T-cell (primary cell): ENCODE measurements at regions not wholly inside any gene's neighbourhood (a gene's known extent, or its start where the extent isn't known, plus 50 kb on each side); places are given as distances from the start of the nearest gene placed in this dataset.

Experiments used
- ATAC-seq, 4 experiments: fragments of 200-7000 bp in 3 of 4; fragments of 150-1000 bp in 1 of 4; cut with Tn5 transposase; replicated peaks in 1 of 4; 1 replicate in 3 of 4; 2 replicates in 1 of 4; pipeline ENCODE4 v1.10.0; 2021; ENCODE audit warnings: moderate library complexity in 3 of 4, mild to moderate bottlenecking in 2 of 4, moderate number of reproducible peaks in 1 of 4
- CTCF ChIA-PET, 2 donors: fragments of 300-600 bp; sonication (Branson Sonifier 250); formaldehyde crosslinking; loops; one replicate each; lab custom pipeline; 2022; ENCODE audit warnings: antibody characterized with exemption in 2 of 2; lab: Charles Lee
- POLR2A ChIA-PET, 2 donors: fragments of 300-600 bp; sonication (Branson Sonifier 250); formaldehyde crosslinking; loops; one replicate each; lab custom pipeline; 2022; ENCODE audit warnings: antibody characterized with exemption in 2 of 2; lab: Charles Lee
- DNase-seq, 35 experiments: peaks; one replicate each; pipeline versions ENCODE4 v3.0.0 to v3.0.0-alpha.2; 2013 to 2023
- H3K27ac ChIP-seq: one replicate; pipeline ENCODE4 v1.5.1; 2013; ENCODE audit warnings: low read length
- H3K27me3 ChIP-seq, 2 experiments: replicated peaks in 1 of 2; 1 replicate in 1 of 2; 2 replicates in 1 of 2; pipeline versions ENCODE4 v1.6.1 to v1.7.0; 2013; ENCODE audit warnings: low read length in 1 of 2, mixed read lengths in 1 of 2; ENCODE audit not compliant: control insufficient read depth in 2 of 2, insufficient read depth in 2 of 2; ENCODE audit errors: extremely low read depth in 1 of 2
- H3K36me3 ChIP-seq, 2 donors: 1 replicate in 1 of 2; 2 replicates in 1 of 2; pipeline versions ENCODE4 v1.6.1 to v1.7.0; 2013; ENCODE audit warnings: low read length in 1 of 2; ENCODE audit not compliant: control insufficient read depth in 2 of 2, insufficient read depth in 1 of 2; ENCODE audit errors: extremely low read depth in 1 of 2
- H3K4me1 ChIP-seq, 2 experiments: 1 replicate in 1 of 2; 2 replicates in 1 of 2; pipeline versions ENCODE4 v1.6.1 to v1.7.0; 2013; ENCODE audit warnings: low read length in 2 of 2, mixed read lengths in 1 of 2; ENCODE audit not compliant: insufficient read depth in 2 of 2, control insufficient read depth in 1 of 2; ENCODE audit errors: extremely low read depth in 1 of 2
- H3K4me3 ChIP-seq, 2 donors: 1 replicate in 1 of 2; 2 replicates in 1 of 2; pipeline versions ENCODE4 v1.5.1 to v1.7.0; 2013; ENCODE audit warnings: mild to moderate bottlenecking in 2 of 2, low read length in 1 of 2, moderate library complexity in 1 of 2; ENCODE audit not compliant: control insufficient read depth in 1 of 2; ENCODE audit errors: extremely low read depth in 1 of 2
- H3K9me3 ChIP-seq: 2 replicates; pipeline ENCODE4 v1.7.0; 2013
- H3K27ac Mint-ChIP-seq, 2 donors: one replicate each; pipeline ENCODE4 v1.8.0; 2020 to 2021; ENCODE audit warnings: mild to moderate bottlenecking in 2 of 2, mixed read lengths in 2 of 2
- H3K27me3 Mint-ChIP-seq, 2 donors: one replicate each; pipeline ENCODE4 v1.8.0; 2021 to 2022; ENCODE audit warnings: mixed read lengths in 2 of 2
- H3K36me3 Mint-ChIP-seq: one replicate; pipeline ENCODE4 v1.8.0; 2021; ENCODE audit warnings: mixed read lengths
- H3K4me1 Mint-ChIP-seq, 3 donors: one replicate each; pipeline ENCODE4 v1.8.0; 2020 to 2022; ENCODE audit warnings: mixed read lengths in 3 of 3, mild to moderate bottlenecking in 1 of 3
- H3K4me3 Mint-ChIP-seq, 3 donors: one replicate each; pipeline ENCODE4 v1.8.0; 2020 to 2022; ENCODE audit warnings: mild to moderate bottlenecking in 3 of 3, mixed read lengths in 3 of 3, moderate library complexity in 3 of 3
- H3K9me3 Mint-ChIP-seq, 3 donors: one replicate each; pipeline ENCODE4 v1.8.0; 2020 to 2022; ENCODE audit warnings: mixed read lengths in 3 of 3
- WGBS: methylation state at CpG from one replicate; pipeline ENCODE4 v1.1.5; 2013; ENCODE audit warnings: missing lambda C conversion rate; ENCODE audit not compliant: insufficient coverage; 5-methylcytosine and 5-hydroxymethylcytosine counted together

GRCh38 chr4:83981156-83981555 is 445.2 kb downstream of the GPAT3 start:
- H3K27me3 Mint-ChIP-seq = peaks cover 0 to 5% of the 10 kb centered on the region in 2 donors
- peaks cover 0 to 8% (median 5%) of the 10 kb centered on the region in 3 donors for H3K9me3 Mint-ChIP-seq
- Histone ChIP-seq H3K9me3 (no peaks in the 10 kb centered on the region), H3K4me1 (no peaks in the 10 kb centered on the region), H3K27ac (no peak overlapping the region), H3K36me3 (no peaks in the 10 kb centered on the region), H3K27me3 (no peaks in the 10 kb centered on the region), H3K4me3 (no peak overlapping the region)
- WGBS = no CpG with 5 or more reads among the region's 4 CpGs
- ATAC-seq (no peak), DNase-seq (no peak)
- no peaks in the 10 kb centered on the region for H3K36me3 Mint-ChIP-seq
- ChIA-PET CTCF (no interaction called here), POLR2A (no interaction called here)
- no peaks in the 10 kb centered on the region for H3K4me1 Mint-ChIP-seq
- no peak overlapping the region for H3K4me3 Mint-ChIP-seq
- H3K27ac Mint-ChIP-seq = no peak overlapping the region

- H3K27ac Mint-ChIP-seq = no peak overlapping the region
Measured at GRCh38 chr4:83979773-83980172, 443.9 kb downstream of the GPAT3 start.

GRCh38 chr4:83974111-83974780 is 438.3 kb downstream of the GPAT3 start:
- Mint-ChIP-seq H3K27me3 (peaks cover 0 to 5% of the 10 kb centered on the region in 2 donors), H3K27ac (no peak overlapping the region), H3K36me3 (no peaks in the 10 kb centered on the region), H3K4me1 (no peaks in the 10 kb centered on the region), H3K4me3 (no peak overlapping the region), H3K9me3 (no peaks in the 10 kb centered on the region)
- Histone ChIP-seq H3K9me3 (no peaks in the 10 kb centered on the region), H3K36me3 (no peaks in the 10 kb centered on the region), H3K4me1 (no peaks in the 10 kb centered on the region), H3K27me3 (no peaks in the 10 kb centered on the region), H3K27ac (no peak overlapping the region), H3K4me3 (no peak overlapping the region)
- DNase-seq = no peak
- 67% methylated on average over 1 of the region's 1 CpG for WGBS
- ChIA-PET CTCF (no interaction called here), POLR2A (no interaction called here)
- ATAC-seq = no peak

More at GRCh38 chr4:83979773-83980172, 443.9 kb downstream of the GPAT3 start:
- Histone ChIP-seq H3K4me1 (no peaks in the 10 kb centered on the region), H3K36me3 (no peaks in the 10 kb centered on the region), H3K27ac (no peak overlapping the region), H3K4me3 (no peak overlapping the region), H3K9me3 (no peaks in the 10 kb centered on the region), H3K27me3 (no peaks in the 10 kb centered on the region)
- peaks cover 0 to 5% of the 10 kb centered on the region in 2 donors for H3K27me3 Mint-ChIP-seq
- no peak for DNase-seq
- ChIA-PET CTCF (no interaction called here), POLR2A (no interaction called here)
- H3K4me3 Mint-ChIP-seq = no peak overlapping the region
- H3K9me3 Mint-ChIP-seq = peaks cover 0 to 8% (median 5%) of the 10 kb centered on the region in 3 donors
- no peaks in the 10 kb centered on the region for H3K36me3 Mint-ChIP-seq
- 80% methylated on average over 1 of the region's 3 CpGs for WGBS
- ATAC-seq = no peak
- H3K4me1 Mint-ChIP-seq = no peaks in the 10 kb centered on the region

GRCh38 chr4:83964996-83965541 is 429.2 kb downstream of the GPAT3 start:
- ATAC-seq = no peak
- Mint-ChIP-seq H3K27me3 (no peaks in the 10 kb centered on the region), H3K9me3 (peaks cover 3 to 6% (median 5%) of the 10 kb centered on the region in 3 donors), H3K36me3 (no peaks in the 10 kb centered on the region), H3K4me3 (no peak overlapping the region), H3K27ac (no peak overlapping the region), H3K4me1 (no peaks in the 10 kb centered on the region)
- peak in 1 of 35 experiments; percentile 1 for DNase-seq
- Histone ChIP-seq H3K4me1 (no peaks in the 10 kb centered on the region), H3K4me3 (no peak overlapping the region), H3K36me3 (no peaks in the 10 kb centered on the region), H3K27me3 (no peaks in the 10 kb centered on the region), H3K9me3 (no peaks in the 10 kb centered on the region), H3K27ac (no peak overlapping the region)
- POLR2A ChIA-PET = no interaction called here
- 60% methylated on average over 1 of the region's 3 CpGs for WGBS
- CTCF ChIA-PET = no interaction called here

GRCh38 chr4:83962492-83962891 is 426.6 kb downstream of the GPAT3 start:
- Histone ChIP-seq H3K27ac (no peak overlapping the region), H3K4me1 (no peaks in the 10 kb centered on the region), H3K4me3 (no peak overlapping the region), H3K27me3 (no peaks in the 10 kb centered on the region), H3K9me3 (no peaks in the 10 kb centered on the region), H3K36me3 (no peaks in the 10 kb centered on the region)
- no peak for DNase-seq
- no peaks in the 10 kb centered on the region for H3K36me3 Mint-ChIP-seq
- no peaks in the 10 kb centered on the region for H3K27me3 Mint-ChIP-seq
- no peak for ATAC-seq
- ChIA-PET CTCF (interaction anchor here in 1 of 2 donors (0.6 kb wide), 1 partner anchor 580 kb away, joined by 3 read pairs; no protein-coding TSS in a partner anchor), POLR2A (no interaction called here)
- WGBS = 69% methylated on average over 4 of the region's 4 CpGs
- peaks cover 3 to 6% (median 5%) of the 10 kb centered on the region in 3 donors for H3K9me3 Mint-ChIP-seq
- H3K27ac Mint-ChIP-seq = no peak overlapping the region
- no peak overlapping the region for H3K4me3 Mint-ChIP-seq
- no peaks in the 10 kb centered on the region for H3K4me1 Mint-ChIP-seq

- no peaks in the 10 kb centered on the region for H3K27me3 Mint-ChIP-seq
- WGBS = no CpG with 5 or more reads among the region's 3 CpGs
- H3K4me3 Mint-ChIP-seq = no peak overlapping the region
- H3K9me3 Mint-ChIP-seq = peaks cover 3 to 6% (median 5%) of the 10 kb centered on the region in 3 donors
- DNase-seq = no peak
- H3K36me3 ChIP-seq = no peaks in the 10 kb centered on the region
- no peak overlapping the region for H3K27ac Mint-ChIP-seq
- no peaks in the 10 kb centered on the region for H3K4me1 Mint-ChIP-seq
- H3K27me3 ChIP-seq = no peaks in the 10 kb centered on the region
- no peak for ATAC-seq
- ChIA-PET POLR2A (no interaction called here), CTCF (no interaction called here)
- H3K36me3 Mint-ChIP-seq = no peaks in the 10 kb centered on the region
- H3K9me3 ChIP-seq = no peaks in the 10 kb centered on the region
- no peak overlapping the region for H3K4me3 ChIP-seq
- no peak overlapping the region for H3K27ac ChIP-seq
- no peaks in the 10 kb centered on the region for H3K4me1 ChIP-seq
Measured at GRCh38 chr4:83961575-83961974, 425.7 kb downstream of the GPAT3 start.
